H1 (cell line): ENCODE measurements at regions not wholly inside any gene's neighbourhood (a gene's known extent, or its start where the extent isn't known, plus 50 kb on each side); places are given as distances from the start of the nearest gene placed in this dataset.

Source experiments
- BACH1 ChIP-seq: IDR thresholded peaks from 2 replicates; pipeline ENCODE4 v1.6.1; 2012; ENCODE audit warnings: low read length, improper control_type of control experiment
- CBX5 ChIP-seq: fragments of 300-800, 300-1000 bp; sonication (generic); IDR thresholded peaks from 2 replicates; pipeline ENCODE4 v1.7.1; 2016; ENCODE audit warnings: antibody characterized with exemption, low read length, low read depth
- CBX8 ChIP-seq: fragments of 300-800, 300-1000 bp; sonication (generic); IDR thresholded peaks from 2 replicates; pipeline ENCODE4 v1.7.1; 2016; ENCODE audit warnings: low read depth, low read length, borderline replicate concordance
- CTCF ChIP-seq, 3 experiments: IDR thresholded peaks; 1 replicate in 2 of 3; 2 replicates in 1 of 3; pipeline versions ENCODE4 v1.5.1 to v1.6.1; 2011; ENCODE audit warnings: low read length in 3 of 3, mild to moderate bottlenecking in 3 of 3, inconsistent platforms in 2 of 3, low read depth in 1 of 3, moderate library complexity in 1 of 3; ENCODE audit not compliant: insufficient read depth in 1 of 3; ENCODE audit errors: control extremely low read depth in 1 of 3
- EZH2 ChIP-seq: fragments of 200-600 bp; sonication (generic); IDR thresholded peaks from 2 replicates; pipeline ENCODE4 v1.7.1; 2012; ENCODE audit warnings: low read depth, mild to moderate bottlenecking, moderate library complexity, low read length, inconsistent platforms; ENCODE audit not compliant: severe bottlenecking
- GABPA ChIP-seq: IDR thresholded peaks from 2 replicates; pipeline ENCODE4 v1.6.1; 2011; ENCODE audit warnings: mild to moderate bottlenecking, low read length, moderate library complexity, borderline replicate concordance; ENCODE audit not compliant: insufficient read depth
- KDM5A ChIP-seq: fragments of 200-600 bp; IDR thresholded peaks from 2 replicates; pipeline ENCODE4 v1.7.1; 2012; ENCODE audit warnings: mild to moderate bottlenecking, low read length, inconsistent platforms, mixed read lengths
- POLR2A ChIP-seq, 2 experiments: IDR thresholded peaks; 1 replicate in 1 of 2; 2 replicates in 1 of 2; pipeline ENCODE4 v1.6.1; 2011; ENCODE audit warnings: low read depth in 2 of 2, low read length in 2 of 2, mild to moderate bottlenecking in 2 of 2; ENCODE audit errors: control extremely low read depth in 1 of 2
- SRF ChIP-seq: IDR thresholded peaks from 2 replicates; pipeline ENCODE4 v1.6.1; 2011; ENCODE audit warnings: mild to moderate bottlenecking, low read depth, low read length, moderate library complexity
- ZNF274 ChIP-seq: IDR thresholded peaks from 2 replicates; pipeline ENCODE4 v1.7.0; 2012; ENCODE audit warnings: low read length, borderline replicate concordance; ENCODE audit errors: extremely low read depth

- no peak for TF ChIP-seq ZNF274
- TF ChIP-seq CTCF (IDR thresholded peaks at IDR 0.05; ENCODE audit: control extremely low read depth in 1 of 3, insufficient read depth in 1 of 3, low read depth in 1 of 3, low read length in 3 of 3), result no peak
- TF ChIP-seq POLR2A (IDR thresholded peaks at IDR 0.05; ENCODE audit: control extremely low read depth in 1 of 2, low read depth in 2 of 2, low read length in 2 of 2), result no peak
- no peak for TF ChIP-seq SRF
- no peak for TF ChIP-seq EZH2
- no peak for TF ChIP-seq BACH1
- no peak for TF ChIP-seq GABPA
- TF ChIP-seq CBX5, result no peak
- no peak for TF ChIP-seq KDM5A
- no peak for TF ChIP-seq CBX8
These were observed 156.3 kb downstream of the NDFIP2 start for GRCh38 chr13:79637133-79637763.
